ENCODE measurements at regions not wholly inside any gene's neighbourhood (a gene's known extent, or its start where the extent isn't known, plus 50 kb on each side); places are given as distances from the start of the nearest gene placed in this dataset.

GRCh38 chr10:130261766-130262165, 125.6 kb downstream of the GLRX3 start:
- H3K4me1 ChIP-seq (ENCODE audit: control insufficient read depth, insufficient read depth, low read length), result no peaks in the 10 kb centered on the region
- H3K36me3 ChIP-seq (ENCODE audit: control insufficient read depth, insufficient read depth, low read length), result no peaks in the 10 kb centered on the region
- DNase-seq (ENCODE audit: low read depth, low spot score), result no peak
- ChIA-PET CTCF (no interaction called here), POLR2A (no interaction called here)
- H3K27me3 ChIP-seq (ENCODE audit: control insufficient read depth, insufficient read depth, low read length), result no peaks in the 10 kb centered on the region
- intact Hi-C loops (cut with micrococcal nuclease; ENCODE audit: unreplicated experiment), result no loop called here
- H3K9me3 ChIP-seq (ENCODE audit: control insufficient read depth, insufficient read depth, low read depth, low read length), result peaks cover 9% of the 10 kb centered on the region
- H3K4me3 ChIP-seq (ENCODE audit: low read depth in 2 of 2, low read length in 2 of 2), result no peak overlapping the region
- no TSS peak for BruUV-seq (replicated peaks)
- no peak for ATAC-seq
- TF ChIP-seq POLR2AphosphoS5 (IDR thresholded peaks at IDR 0.05; ENCODE audit: low read depth, low read length), result no peak
- no peak for TF ChIP-seq SIN3A (IDR thresholded peaks at IDR 0.05; ENCODE audit: borderline replicate concordance, insufficient read depth, low read depth, low read length)
- TF ChIP-seq TCF7L2 (IDR thresholded peaks at IDR 0.05; ENCODE audit: low read depth, low read length), result no peak
- TF ChIP-seq CTCF (IDR thresholded peaks at IDR 0.05), result no peak
- no peak for TF ChIP-seq REST (IDR thresholded peaks at IDR 0.05; ENCODE audit: insufficient read depth in 1 of 2, low read depth in 2 of 2, low read length in 1 of 2)
- in situ Hi-C loops (cut with HindIII; ENCODE audit: low pct_unique_long_range_greater_than_20kb, low sequenced_read_pairs), result no loop called here
- H3K27ac ChIP-seq (ENCODE audit: low read length), result no peak overlapping the region

- intact Hi-C loops (cut with micrococcal nuclease; ENCODE audit: unreplicated experiment), result no loop called here
- H3K9me3 ChIP-seq (ENCODE audit: control insufficient read depth, insufficient read depth, low read depth, low read length), result peaks cover 9% of the 10 kb centered on the region
- H3K36me3 ChIP-seq (ENCODE audit: control insufficient read depth, insufficient read depth, low read length), result no peaks in the 10 kb centered on the region
- no peaks in the 10 kb centered on the region for H3K4me1 ChIP-seq (ENCODE audit: control insufficient read depth, insufficient read depth, low read length)
- DNase-seq (ENCODE audit: low read depth, low spot score) (no peak), ATAC-seq (no peak)
- no peak overlapping the region for H3K4me3 ChIP-seq (ENCODE audit: low read depth in 2 of 2, low read length in 2 of 2)
- ChIA-PET POLR2A (no interaction called here), CTCF (no interaction called here)
- BruUV-seq (replicated peaks), result no TSS peak
- in situ Hi-C loops (cut with HindIII; ENCODE audit: low pct_unique_long_range_greater_than_20kb, low sequenced_read_pairs), result no loop called here
- H3K27ac ChIP-seq (ENCODE audit: low read length), result no peak overlapping the region
- no peaks in the 10 kb centered on the region for H3K27me3 ChIP-seq (ENCODE audit: control insufficient read depth, insufficient read depth, low read length)
- TF ChIP-seq CTCF (IDR thresholded peaks at IDR 0.05), result no peak
- TF ChIP-seq REST (IDR thresholded peaks at IDR 0.05; ENCODE audit: insufficient read depth in 1 of 2, low read depth in 2 of 2, low read length in 1 of 2), result no peak
- no peak for TF ChIP-seq POLR2AphosphoS5 (IDR thresholded peaks at IDR 0.05; ENCODE audit: low read depth, low read length)
- no peak for TF ChIP-seq TCF7L2 (IDR thresholded peaks at IDR 0.05; ENCODE audit: low read depth, low read length)
- no peak for TF ChIP-seq SIN3A (IDR thresholded peaks at IDR 0.05; ENCODE audit: borderline replicate concordance, insufficient read depth, low read depth, low read length)
Measured at GRCh38 chr10:130263289-130263688, 127.1 kb downstream of the GLRX3 start.
